Stimulated activated CD8-positive, alpha-beta memory T cell treated with anti-CD3 and anti-CD28 coated beads, Interleukin-4, amount 100 ng/mL, for 24 hours (primary cell): ENCODE measurements at regions not wholly inside any gene's neighbourhood (a gene's known extent, or its start where the extent isn't known, plus 50 kb on each side); places are given as distances from the start of the nearest gene placed in this dataset.
"Not testable (repeated sequence)": the region's sequence is repeated elsewhere in the genome, so short reads cannot be mapped to it uniquely, and the experiment has no call there.

Source experiments
- DNase-seq: peaks from one replicate; pipeline ENCODE4 v3.0.0-alpha.2; 2020; ENCODE audit warnings: low read depth

GRCh38 chr22:48302657-48303368 is 1524.9 kb downstream of the BRD1 start:
- DNase-seq = no peak

GRCh38 chr22:48301908-48302307 is 1525.8 kb downstream of the BRD1 start:
- no peak for DNase-seq

- no peak for DNase-seq
Measured at GRCh38 chr22:48301421-48301820, 1526.3 kb downstream of the BRD1 start.

GRCh38 chr22:48300877-48301276 is 1526.8 kb downstream of the BRD1 start:
- DNase-seq = no peak

- no peak for DNase-seq
Measured at GRCh38 chr22:48299801-48300200, 1527.9 kb downstream of the BRD1 start.

GRCh38 chr22:48299124-48299523 is 1528.5 kb downstream of the BRD1 start:
- no peak for DNase-seq

- no peak for DNase-seq
Measured at GRCh38 chr22:48297296-48297695, 1530.4 kb downstream of the BRD1 start.

- DNase-seq = not testable (repeated sequence)
Measured at GRCh38 chr22:48289954-48290353, 1527.5 kb downstream of the TBC1D22A start.

- no peak for DNase-seq
Measured at GRCh38 chr22:48288376-48288940, 1526.0 kb downstream of the TBC1D22A start.

- DNase-seq = no peak
Measured at GRCh38 chr22:48287031-48287430, 1524.6 kb downstream of the TBC1D22A start.

GRCh38 chr22:48284671-48285070 is 1522.2 kb downstream of the TBC1D22A start:
- DNase-seq = no peak

- no peak for DNase-seq
Measured at GRCh38 chr22:48282804-48283203, 1520.4 kb downstream of the TBC1D22A start.

GRCh38 chr22:48279461-48279756 is 1517.0 kb downstream of the TBC1D22A start:
- no peak for DNase-seq

- DNase-seq = no peak
Measured at GRCh38 chr22:48278620-48279460, 1516.4 kb downstream of the TBC1D22A start.

- DNase-seq = no peak
Measured at GRCh38 chr22:48277868-48278581, 1515.6 kb downstream of the TBC1D22A start.

GRCh38 chr22:48276994-48277867 is 1514.8 kb downstream of the TBC1D22A start:
- no peak for DNase-seq

GRCh38 chr22:48275412-48275811 is 1513.0 kb downstream of the TBC1D22A start:
- DNase-seq = no peak

GRCh38 chr22:48270731-48271130 is 1508.3 kb downstream of the TBC1D22A start:
- no peak for DNase-seq

GRCh38 chr22:48268771-48269552 is 1506.5 kb downstream of the TBC1D22A start:
- DNase-seq = no peak

GRCh38 chr22:48268293-48268692 is 1505.8 kb downstream of the TBC1D22A start:
- no peak for DNase-seq

GRCh38 chr22:48267681-48268080 is 1505.2 kb downstream of the TBC1D22A start:
- no peak for DNase-seq
